ENCODE measurements at regions not wholly inside any gene's neighbourhood (a gene's known extent, or its start where the extent isn't known, plus 50 kb on each side); places are given as distances from the start of the nearest gene placed in this dataset.

DNA sequence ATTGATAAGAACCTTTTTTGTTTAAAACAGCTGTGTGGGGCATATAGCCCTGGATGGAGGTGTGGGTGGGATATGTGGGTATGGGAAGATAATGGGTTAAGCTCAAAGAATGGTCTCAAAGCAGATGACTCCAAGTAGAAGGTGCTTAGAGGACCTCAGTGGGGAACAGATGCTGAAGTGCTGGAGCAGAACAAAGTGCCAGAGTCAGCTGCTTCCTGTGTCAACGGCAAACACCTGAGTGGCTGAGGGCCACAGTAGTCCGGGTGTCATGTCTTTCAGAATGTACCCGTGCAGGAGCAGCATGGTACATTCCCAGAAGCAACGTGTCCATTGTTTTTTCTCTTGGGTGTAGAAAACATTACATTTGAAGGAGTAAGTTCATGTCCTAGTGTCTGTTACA, 210.6 kb downstream of the CCNG2 start:
- DNase-seq (ENCODE audit: low spot score in 2 of 2), result no peak
- H3K9me3 ChIP-seq, result no peaks in the 10 kb centered on the region
- H3K4me1 ChIP-seq, result no peaks in the 10 kb centered on the region
- H3K36me3 ChIP-seq, result no peaks in the 10 kb centered on the region
- no peak for TF ChIP-seq EP300 (IDR thresholded peaks at IDR 0.05)
- TF ChIP-seq POLR2A (IDR thresholded peaks at IDR 0.05), result no peak
- no peak for TF ChIP-seq CTCF (IDR thresholded peaks at IDR 0.05)
- no peak overlapping the region for H3K27ac ChIP-seq
- no peaks in the 10 kb centered on the region for H3K27me3 ChIP-seq
- no peak overlapping the region for H3K4me3 ChIP-seq
- 69 to 73% methylated on average over 4 of the region's 4 CpGs for WGBS, 2 donors

- 74 to 78% methylated on average over 3 of the region's 3 CpGs for WGBS, 2 donors
- Histone ChIP-seq H3K9me3 (no peaks in the 10 kb centered on the region), H3K4me3 (no peak overlapping the region), H3K27me3 (no peaks in the 10 kb centered on the region), H3K36me3 (no peaks in the 10 kb centered on the region), H3K27ac (no peak overlapping the region), H3K4me1 (no peaks in the 10 kb centered on the region)
- no peak for DNase-seq (ENCODE audit: low spot score in 2 of 2)
- no peak for TF ChIP-seq EP300 (IDR thresholded peaks at IDR 0.05)
- TF ChIP-seq POLR2A (IDR thresholded peaks at IDR 0.05), result no peak
- no peak for TF ChIP-seq CTCF (IDR thresholded peaks at IDR 0.05)
These were observed 215.4 kb downstream of the CCNG2 start for GRCh38 chr4:77372375-77372774.

DNA sequence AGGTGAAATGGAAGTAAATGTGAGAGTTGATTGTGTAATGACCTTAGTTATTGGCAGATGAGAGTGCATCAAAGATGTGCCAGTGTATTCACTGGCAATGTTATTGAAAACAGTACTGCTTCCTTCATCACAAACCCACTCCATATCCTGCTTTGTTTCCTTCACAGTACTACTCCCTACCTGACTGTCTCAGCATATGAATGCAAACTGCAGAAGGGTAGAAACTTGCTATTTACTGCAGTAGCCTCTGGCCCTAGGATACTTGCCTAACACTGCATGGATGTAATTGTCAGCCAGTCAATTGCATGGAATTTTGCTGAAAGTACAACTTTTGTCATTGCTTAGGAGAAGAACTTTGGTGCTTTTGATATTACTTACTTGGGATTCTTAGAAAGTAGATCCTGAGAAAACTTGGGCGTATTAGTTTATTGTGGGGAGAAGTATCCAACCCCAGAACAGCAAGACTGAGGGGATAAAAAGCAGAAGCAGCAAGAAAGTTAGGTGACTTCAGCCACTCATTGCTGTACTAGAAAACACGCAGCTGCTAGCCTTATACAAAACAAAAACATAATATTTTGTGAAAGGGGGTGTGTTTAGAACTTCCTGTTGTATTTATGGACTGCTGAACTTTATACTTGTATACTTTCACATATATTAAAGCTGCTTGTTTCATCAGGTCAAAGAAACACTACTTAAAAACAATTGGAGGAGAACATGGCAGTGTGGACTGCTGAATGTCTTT, 219.0 kb downstream of the CCNG2 start:
- H3K36me3 ChIP-seq, result no peaks in the 10 kb centered on the region
- DNase-seq (ENCODE audit: low spot score in 2 of 2), result no peak

GRCh38 chr4:77376788-77377460, 219.9 kb downstream of the CCNG2 start:
- Histone ChIP-seq H3K4me3 (no peak overlapping the region), H3K27me3 (no peaks in the 10 kb centered on the region), H3K27ac (no peak overlapping the region), H3K9me3 (no peaks in the 10 kb centered on the region), H3K4me1 (no peaks in the 10 kb centered on the region), H3K36me3 (no peaks in the 10 kb centered on the region)
- TF ChIP-seq EP300 (IDR thresholded peaks at IDR 0.05), result no peak
- no peak for TF ChIP-seq POLR2A (IDR thresholded peaks at IDR 0.05)
- no peak for TF ChIP-seq CTCF (IDR thresholded peaks at IDR 0.05)
- DNase-seq (ENCODE audit: low spot score in 2 of 2), result no peak
- WGBS, 2 donors, result 62 to 73% methylated on average over 8 of the region's 8 CpGs

More for the DNA sequence above, 219.0 kb downstream of the CCNG2 start:
- no peak for TF ChIP-seq POLR2A (IDR thresholded peaks at IDR 0.05)
- TF ChIP-seq CTCF (IDR thresholded peaks at IDR 0.05), result no peak
- TF ChIP-seq EP300 (IDR thresholded peaks at IDR 0.05), result no peak
- no peak overlapping the region for H3K27ac ChIP-seq
- H3K4me3 ChIP-seq, result no peak overlapping the region
- H3K4me1 ChIP-seq, result no peaks in the 10 kb centered on the region
- 63 to 72% methylated on average over 2 of the region's 2 CpGs for WGBS, 2 donors
- no peaks in the 10 kb centered on the region for H3K9me3 ChIP-seq
- H3K27me3 ChIP-seq, result no peaks in the 10 kb centered on the region

DNA sequence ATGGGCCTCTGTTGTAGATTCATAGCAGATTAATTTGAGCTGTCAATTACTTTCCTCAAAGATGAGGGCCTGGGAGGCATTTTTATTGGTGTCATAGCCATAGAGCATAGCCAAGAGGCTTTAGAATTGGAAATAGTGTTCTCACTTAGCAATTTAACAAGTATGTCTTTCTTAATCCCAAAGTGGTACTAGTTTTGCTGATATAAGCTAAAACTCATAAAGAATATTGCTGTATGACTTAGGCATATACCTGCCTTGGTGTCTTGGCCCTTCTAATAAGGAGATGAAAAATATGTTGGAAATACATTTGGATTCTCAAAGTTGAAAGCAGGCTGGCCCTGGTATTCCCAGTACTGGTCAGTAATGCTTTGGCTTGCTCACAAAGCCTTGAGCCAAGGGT, 221.5 kb upstream of the CXCL13 start:
- no peaks in the 10 kb centered on the region for H3K4me1 ChIP-seq
- no peak overlapping the region for H3K27ac ChIP-seq
- H3K27me3 ChIP-seq, result no peaks in the 10 kb centered on the region
- H3K4me3 ChIP-seq, result no peak overlapping the region
- no peaks in the 10 kb centered on the region for H3K36me3 ChIP-seq
- no peak for DNase-seq (ENCODE audit: low spot score in 2 of 2)
- TF ChIP-seq POLR2A (IDR thresholded peaks at IDR 0.05) (no peak), EP300 (IDR thresholded peaks at IDR 0.05) (no peak), CTCF (IDR thresholded peaks at IDR 0.05) (no peak)
- H3K9me3 ChIP-seq, result no peaks in the 10 kb centered on the region
